H1 (cell line): ENCODE measurements at regions not wholly inside any gene's neighbourhood (a gene's known extent, or its start where the extent isn't known, plus 50 kb on each side); places are given as distances from the start of the nearest gene placed in this dataset.

Experiments
- CTCF ChIA-PET: fragments of 300-600 bp; sonication (Branson Sonifier 250); formaldehyde crosslinking; loops from one replicate; lab custom pipeline; 2021; ENCODE audit not compliant: partially characterized antibody; lab: Charles Lee
- POLR2A ChIA-PET: fragments of 300-600 bp; sonication (Branson Sonifier 250); formaldehyde crosslinking; loops from one replicate; lab custom pipeline; 2021; ENCODE audit warnings: inconsistent platforms; ENCODE audit not compliant: partially characterized antibody; lab: Charles Lee
- DNase-seq, 2 experiments: peaks; one replicate each; pipeline versions ENCODE4 v3.0.0 to v3.0.0-alpha.2; 2010 to 2022; ENCODE audit warnings: low spot score in 2 of 2, low read depth in 1 of 2, mixed read lengths in 1 of 2
- FAIRE-seq: peaks from 2 replicates; lab custom pipeline; 2011; peaks lifted over from hg19 to GRCh38; lab: Jason Lieb, UNC
- H2AFZ ChIP-seq: 2 replicates; pipeline ENCODE4 v1.8.1; 2012; ENCODE audit warnings: low read length, inconsistent platforms
- H2AK5ac ChIP-seq: 2 replicates; pipeline ENCODE4 v1.6.1; 2013; ENCODE audit warnings: low read depth, low read length
- H2BK120ac ChIP-seq: replicated peaks from 2 replicates; pipeline ENCODE3; 2013; ENCODE audit warnings: low read depth, low read length, inconsistent platforms
- H2BK12ac ChIP-seq: 2 replicates; pipeline ENCODE4 v1.6.1; 2013; ENCODE audit warnings: low read depth, low read length
- H2BK15ac ChIP-seq: 2 replicates; pipeline ENCODE4 v1.6.1; 2013; ENCODE audit warnings: low read length
- H2BK20ac ChIP-seq: 2 replicates; pipeline ENCODE4 v1.6.1; 2013; ENCODE audit warnings: low read length
- H2BK5ac ChIP-seq: 2 replicates; pipeline ENCODE4 v1.6.1; 2013; ENCODE audit warnings: low read depth, low read length
- H3K14ac ChIP-seq: 2 replicates; pipeline ENCODE4 v1.6.1; 2013; ENCODE audit warnings: inconsistent platforms; ENCODE audit not compliant: insufficient read length
- H3K18ac ChIP-seq: 2 replicates; pipeline ENCODE4 v1.6.1; 2013; ENCODE audit warnings: low read length; ENCODE audit errors: extremely low read depth
- H3K23ac ChIP-seq: 2 replicates; pipeline ENCODE4 v1.6.1; 2013; ENCODE audit warnings: inconsistent platforms; ENCODE audit not compliant: insufficient read length
- H3K23me2 ChIP-seq: 2 replicates; pipeline ENCODE4 v1.6.1; 2013; ENCODE audit warnings: low read depth, low read length
- H3K27ac ChIP-seq: 2 replicates; pipeline ENCODE4 v1.6.1; 2011; ENCODE audit warnings: low read depth, low read length, inconsistent platforms
- H3K27me3 ChIP-seq, 4 experiments: replicated peaks in 1 of 4; 1 replicate in 1 of 4; 2 replicates in 3 of 4; pipeline versions ENCODE4 v1.6.1 to v1.8.1; 2011 to 2013; ENCODE audit warnings: low read length in 3 of 4, mild to moderate bottlenecking in 3 of 4, inconsistent platforms in 2 of 4, mixed read lengths in 2 of 4, moderate library complexity in 1 of 4; ENCODE audit not compliant: control insufficient read depth in 3 of 4, insufficient read depth in 3 of 4; ENCODE audit errors: extremely low read depth in 1 of 4
- H3K36me3 ChIP-seq, 4 experiments: 2 replicates each; pipeline versions ENCODE4 v1.6.1 to v1.8.1; 2011 to 2013; ENCODE audit warnings: mild to moderate bottlenecking in 4 of 4, low read length in 3 of 4, moderate library complexity in 2 of 4, control low read depth in 1 of 4, inconsistent platforms in 1 of 4; ENCODE audit not compliant: insufficient read depth in 4 of 4, control insufficient read depth in 2 of 4
- H3K4ac ChIP-seq: replicated peaks from 2 replicates; pipeline ENCODE3; 2013; ENCODE audit warnings: low read length, low read depth, mixed read lengths, inconsistent platforms; ENCODE audit not compliant: insufficient read length
- H3K4me1 ChIP-seq, 4 experiments: replicated peaks in 1 of 4; 1 replicate in 1 of 4; 2 replicates in 3 of 4; pipeline versions ENCODE4 v1.6.1 to v1.8.1; 2011 to 2013; ENCODE audit warnings: low read length in 3 of 4, inconsistent platforms in 2 of 4, mixed read lengths in 1 of 4; ENCODE audit not compliant: insufficient read depth in 4 of 4, control insufficient read depth in 3 of 4
- H3K4me2 ChIP-seq, 2 experiments: 2 replicates each; pipeline versions ENCODE4 v1.6.1 to v1.8.1; 2011 to 2013; ENCODE audit warnings: low read depth in 2 of 2, low read length in 2 of 2, control low read depth in 1 of 2, inconsistent platforms in 1 of 2, mild to moderate bottlenecking in 1 of 2; ENCODE audit not compliant: insufficient read depth in 1 of 2
- H3K4me3 ChIP-seq, 4 experiments: fragments of 200-600, 300-600 bp in 1 of 4; sonication (generic), shearing (Covaris generic), sonication (Bioruptor Twin) in 1 of 4; 2 replicates each; pipeline versions ENCODE4 v1.5.1 to v1.8.1; 2011 to 2016; ENCODE audit warnings: low read length in 4 of 4, low read depth in 3 of 4, control low read depth in 2 of 4, inconsistent platforms in 2 of 4, mild to moderate bottlenecking in 2 of 4, mixed read lengths in 1 of 4, moderate library complexity in 1 of 4; ENCODE audit not compliant: insufficient read depth in 2 of 4; ENCODE audit errors: extremely low read depth in 1 of 4
- H3K56ac ChIP-seq: replicated peaks from 2 replicates; pipeline ENCODE3; 2013; ENCODE audit warnings: low read depth, mild to moderate bottlenecking, mixed read lengths, low read length, inconsistent platforms; ENCODE audit not compliant: insufficient read length
- H3K79me1 ChIP-seq: 2 replicates; pipeline ENCODE4 v1.6.1; 2013; ENCODE audit warnings: low read depth, low read length, control low read depth
- H3K79me2 ChIP-seq, 2 experiments: 2 replicates each; pipeline versions ENCODE4 v1.6.1 to v1.8.1; 2012 to 2013; ENCODE audit warnings: low read length in 2 of 2, mild to moderate bottlenecking in 2 of 2, inconsistent platforms in 1 of 2; ENCODE audit not compliant: insufficient read depth in 2 of 2, control insufficient read depth in 1 of 2
- H3K9ac ChIP-seq, 4 experiments: replicated peaks in 1 of 4; 1 replicate in 1 of 4; 2 replicates in 3 of 4; pipeline versions ENCODE4 v1.6.1 to v1.8.1; 2011 to 2013; ENCODE audit warnings: low read depth in 3 of 4, low read length in 3 of 4, control low read depth in 2 of 4, mild to moderate bottlenecking in 2 of 4, moderate library complexity in 2 of 4, inconsistent platforms in 1 of 4; ENCODE audit errors: extremely low read depth in 1 of 4
- H3K9me3 ChIP-seq, 2 experiments: 2 replicates each; pipeline versions ENCODE4 v1.6.1 to v1.8.1; 2012 to 2013; ENCODE audit warnings: mild to moderate bottlenecking in 2 of 2, moderate library complexity in 2 of 2, control low read depth in 1 of 2, inconsistent platforms in 1 of 2, low read depth in 1 of 2, low read length in 1 of 2, mixed read lengths in 1 of 2; ENCODE audit not compliant: insufficient read depth in 2 of 2
- H4K20me1 ChIP-seq, 2 experiments: replicated peaks in 1 of 2; 2 replicates each; pipeline versions ENCODE3 to v1.8.1; 2011 to 2013; ENCODE audit warnings: inconsistent platforms in 2 of 2, low read length in 2 of 2, mild to moderate bottlenecking in 1 of 2; ENCODE audit not compliant: insufficient read depth in 2 of 2, control insufficient read depth in 1 of 2
- H4K5ac ChIP-seq: 2 replicates; pipeline ENCODE4 v1.6.1; 2013; ENCODE audit warnings: low read length, low read depth, mixed read lengths, inconsistent platforms; ENCODE audit not compliant: insufficient read length
- H4K8ac ChIP-seq: 2 replicates; pipeline ENCODE4 v1.8.0; 2013; ENCODE audit warnings: mild to moderate bottlenecking, moderate library complexity, low read length, inconsistent platforms; ENCODE audit not compliant: insufficient read depth; ENCODE audit errors: extremely low read depth
- H4K91ac ChIP-seq: replicated peaks from 2 replicates; pipeline ENCODE3; 2013; ENCODE audit warnings: low read length, mixed read lengths, inconsistent platforms; ENCODE audit not compliant: insufficient read length
- CEBPB ChIP-seq: IDR thresholded peaks from 2 replicates; pipeline ENCODE4 v1.6.1; 2012; ENCODE audit warnings: low read depth, low read length
- RFX5 ChIP-seq: IDR thresholded peaks from 2 replicates; pipeline ENCODE4 v1.6.1; 2011; ENCODE audit warnings: low read depth, low read length, improper control_type of control experiment, borderline replicate concordance
- WGBS, 2 experiments: shearing (Covaris generic) in 1 of 2; methylation state at CpG; one replicate each; pipeline versions ENCODE4 v1.1.6 to v1.1.7; 2013 to 2015; ENCODE audit warnings: low lambda C conversion rate in 2 of 2, mixed read lengths in 2 of 2, inconsistent platforms in 1 of 2, low coverage in 1 of 2, missing lambda C conversion rate in 1 of 2; ENCODE audit not compliant: insufficient replicate concordance in 2 of 2, insufficient coverage in 1 of 2, insufficient read length in 1 of 2; ENCODE audit errors: extremely low coverage in 1 of 2, missing lambda C conversion rate in 1 of 2; 5-methylcytosine and 5-hydroxymethylcytosine counted together

DNA sequence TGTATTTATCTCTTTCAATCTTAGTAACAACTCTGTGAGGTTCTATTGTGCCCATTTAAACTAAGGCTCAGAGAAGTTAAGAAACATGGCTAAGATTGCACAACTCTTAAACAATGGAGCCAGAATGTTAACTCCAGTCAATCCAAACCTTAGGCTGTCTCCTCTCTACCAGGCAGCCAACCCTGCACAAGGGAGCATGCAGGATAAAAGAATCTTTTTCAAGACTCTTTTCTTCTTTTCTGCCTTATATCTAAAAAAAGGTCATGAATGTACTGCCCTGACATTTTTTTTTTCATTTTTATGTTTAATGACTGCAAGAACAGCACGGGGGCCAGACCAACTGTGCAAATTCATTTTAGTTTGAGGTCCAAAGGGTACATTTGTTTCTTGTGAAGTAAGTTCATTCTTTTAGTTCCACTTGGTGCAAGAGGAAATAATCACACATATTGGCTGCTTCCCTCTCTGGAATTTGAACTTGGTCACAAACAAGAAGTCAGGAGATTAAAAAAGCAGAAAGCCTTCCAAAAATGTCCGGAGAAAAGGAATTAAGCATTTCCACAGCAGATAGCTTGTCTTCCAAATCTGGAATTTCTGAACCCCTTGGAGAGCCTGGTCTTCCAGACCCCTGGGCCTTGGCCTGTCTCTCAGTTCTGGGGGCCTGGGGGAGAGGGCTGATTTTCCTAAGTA lies 96.0 kb upstream of the RIOK3 start:
- DNase-seq: no peak
- Histone ChIP-seq H3K36me3 (no peaks in the 10 kb centered on the region; a peak in 1 of 8 replicates), H3K4me3 (no peak overlapping the region), H4K20me1 (no peaks in the 10 kb centered on the region), H3K4me1 (no peaks in the 10 kb centered on the region), H3K9ac (no peak overlapping the region), H2AFZ (no peak overlapping the region), H2BK15ac (no peak overlapping the region), H3K4ac (no peak overlapping the region), H2AK5ac (no peak overlapping the region), H3K18ac (no peak overlapping the region), H3K27me3 (no peaks in the 10 kb centered on the region), H3K79me2 (no peaks in the 10 kb centered on the region), H2BK12ac (no peak overlapping the region), H2BK20ac (no peak overlapping the region), H4K5ac (no peak overlapping the region), H3K14ac (no peak overlapping the region), H3K9me3 (peaks cover 0 to 7% of the 10 kb centered on the region in 2 experiments; a peak in 2 of 4 replicates), H3K56ac (no peak overlapping the region), H4K91ac (no peak overlapping the region), H3K27ac (no peak overlapping the region), H3K4me2 (no peak overlapping the region), H4K8ac (no peak overlapping the region), H3K79me1 (no peaks in the 10 kb centered on the region), H3K23me2 (no peaks in the 10 kb centered on the region; the same call in 1 of the 2 replicates), H2BK5ac (no peak overlapping the region), H3K23ac (no peak overlapping the region), H2BK120ac (no peak overlapping the region)
- POLR2A ChIA-PET: no interaction called here
- 94% methylated on average over 2 of the region's 2 CpGs; no CpG with 5 or more reads in 1 of the 2 experiments for WGBS, 2 experiments
- TF ChIP-seq CEBPB (peak; percentile 89), RFX5 (no peak)
- no peak for FAIRE-seq
- CTCF ChIA-PET: no interaction called here
